Fibroblast of skin of scalp (primary cell): ENCODE measurements at regions not wholly inside any gene's neighbourhood (a gene's known extent, or its start where the extent isn't known, plus 50 kb on each side); places are given as distances from the start of the nearest gene placed in this dataset.
"Not testable (repeated sequence)": the region's sequence is repeated elsewhere in the genome, so short reads cannot be mapped to it uniquely, and the experiment has no call there.

ENCODE experiments used
- DNase-seq: peaks from one replicate; pipeline ENCODE4 v3.0.0-alpha.2; 2013

DNA sequence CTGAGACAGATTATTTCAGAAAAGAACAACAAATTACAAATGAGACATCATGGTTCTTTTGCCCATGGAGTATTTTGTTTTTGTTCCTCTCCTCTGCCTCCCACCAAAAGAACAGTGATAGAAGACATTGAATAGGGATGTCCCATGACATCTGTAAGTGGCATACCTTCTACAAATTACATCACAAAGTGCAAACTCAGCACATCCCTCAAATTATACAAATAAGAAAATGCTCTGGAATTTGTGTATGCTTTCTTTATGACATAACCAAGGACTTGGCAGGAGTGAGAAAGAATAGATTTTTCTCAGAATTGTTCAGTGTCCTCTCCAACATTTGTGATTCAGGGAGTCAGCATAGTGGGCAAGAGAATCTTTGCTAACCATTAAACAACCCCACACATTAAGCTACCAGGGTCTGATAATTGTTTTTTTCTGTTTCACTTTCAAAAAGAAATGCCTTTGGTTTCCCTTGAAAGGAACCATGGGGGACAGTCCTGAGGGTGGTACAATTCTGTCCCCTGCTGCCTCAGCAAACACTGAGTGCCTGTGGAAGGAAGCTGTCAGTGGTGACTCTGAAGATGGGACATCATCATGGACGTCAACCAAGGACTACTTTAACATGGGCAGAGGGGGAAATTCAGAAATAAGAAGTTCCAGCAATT lies 430.3 kb downstream of the AASDHPPT start:
- peak; percentile 4 for DNase-seq

DNA sequence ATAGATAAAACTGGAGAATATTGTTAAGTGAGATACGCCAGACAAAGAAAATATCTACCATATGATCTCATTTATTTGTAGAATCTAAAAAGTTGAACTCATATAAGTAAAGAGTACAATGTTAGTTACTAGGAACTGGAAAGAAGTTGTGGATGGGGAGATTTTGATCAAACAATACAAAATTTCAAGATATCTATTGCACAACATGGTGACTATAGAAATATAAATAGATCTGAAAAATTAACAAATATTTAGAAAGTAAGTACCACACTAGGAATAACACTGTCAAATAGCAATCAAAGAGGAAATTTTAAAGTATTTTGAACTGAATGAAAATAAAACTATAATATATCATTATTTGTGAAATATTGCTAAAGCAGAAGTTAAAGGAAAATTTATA lies 437.2 kb downstream of the AASDHPPT start:
- DNase-seq = no peak

DNA sequence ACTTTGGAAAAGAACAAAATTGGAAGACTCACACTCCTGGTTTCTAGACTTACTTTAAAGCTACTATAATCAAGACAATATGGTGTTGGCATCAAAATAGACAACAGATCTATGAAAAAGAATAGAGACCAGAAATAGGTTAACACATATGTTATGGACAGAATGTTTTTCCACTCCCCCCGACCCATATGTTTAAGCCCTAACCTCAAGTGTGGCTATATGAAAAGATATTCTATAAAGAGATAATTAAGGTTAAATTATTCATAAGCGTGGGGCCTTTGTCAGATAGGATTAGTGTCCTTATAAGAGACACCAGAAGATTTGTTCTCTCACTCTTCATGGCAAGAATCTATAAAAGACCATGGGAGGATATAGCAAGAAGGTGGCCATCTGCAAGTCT lies 440.0 kb downstream of the AASDHPPT start:
- DNase-seq = no peak

DNA sequence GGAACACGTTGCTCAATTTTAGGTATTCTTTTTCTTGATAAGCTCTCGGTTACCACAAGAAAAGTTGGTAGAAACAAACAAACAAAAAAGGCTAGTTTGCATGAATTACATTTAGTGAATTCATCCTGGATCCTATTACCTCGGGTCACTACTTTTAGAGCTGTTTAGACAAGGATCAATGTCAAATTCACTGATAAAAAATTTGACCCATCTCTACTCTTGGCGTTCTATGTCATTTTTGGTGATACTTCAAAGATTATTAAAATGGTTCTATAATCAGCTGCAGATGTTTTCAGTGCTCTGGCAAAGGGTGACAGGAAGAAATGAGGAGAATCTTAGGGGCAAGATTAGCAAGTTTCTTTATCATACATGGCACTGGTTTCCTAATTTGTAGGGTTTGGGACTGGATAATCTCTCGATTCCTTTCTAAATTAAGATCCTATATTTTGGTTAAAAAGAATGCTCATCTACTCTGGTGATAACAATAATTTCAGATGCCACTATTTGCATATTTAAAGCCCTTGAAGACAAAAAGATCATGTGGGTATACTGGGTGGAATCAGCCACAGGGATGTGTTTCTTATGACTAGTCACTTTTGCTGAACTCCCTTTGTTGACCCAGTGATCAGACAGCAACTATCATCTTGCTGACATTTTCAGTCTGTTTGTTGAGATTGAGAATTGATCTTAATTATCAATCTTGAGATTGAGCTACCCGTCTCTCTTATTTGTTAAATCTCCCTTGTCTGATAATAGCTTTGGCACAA lies 442.9 kb downstream of the AASDHPPT start:
- DNase-seq = no peak

DNA sequence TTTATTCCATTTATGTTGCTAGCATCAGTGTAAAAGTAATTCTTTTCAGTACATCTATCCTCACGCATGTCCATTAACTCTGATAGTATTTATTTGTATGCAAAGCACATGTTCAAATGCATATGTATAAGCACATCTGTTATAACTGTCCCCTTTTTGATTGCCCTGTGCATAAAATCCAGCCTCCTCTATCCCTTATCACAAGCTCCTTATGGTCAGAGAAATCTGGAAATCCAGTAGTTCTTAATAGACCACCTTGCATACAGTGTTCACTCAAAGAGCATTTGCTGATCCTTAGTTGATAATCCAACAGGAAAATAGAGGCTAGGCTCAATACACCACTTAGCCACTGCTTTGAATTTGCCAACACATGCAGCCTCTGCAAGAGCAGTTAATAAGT lies 443.5 kb downstream of the AASDHPPT start:
- no peak for DNase-seq

DNA sequence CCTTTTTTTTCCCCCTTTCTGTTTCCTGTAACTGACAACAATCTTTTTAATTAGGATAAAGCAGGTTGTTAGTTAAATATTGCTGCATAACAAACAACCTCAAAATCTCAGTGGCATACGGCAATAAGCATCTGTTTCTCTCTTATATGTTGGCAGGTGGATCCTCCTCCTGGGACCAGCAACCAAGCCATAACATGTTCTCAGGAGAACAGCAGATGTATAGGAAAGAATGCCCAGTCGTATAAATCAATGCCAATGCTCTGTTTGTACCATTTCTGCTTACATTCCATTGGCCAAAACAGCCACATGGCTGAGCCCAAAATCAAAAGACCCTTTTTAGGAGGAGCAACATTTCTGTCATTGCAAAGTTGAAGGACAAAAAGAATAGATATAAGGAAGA lies 445.7 kb downstream of the AASDHPPT start:
- no peak for DNase-seq

DNA sequence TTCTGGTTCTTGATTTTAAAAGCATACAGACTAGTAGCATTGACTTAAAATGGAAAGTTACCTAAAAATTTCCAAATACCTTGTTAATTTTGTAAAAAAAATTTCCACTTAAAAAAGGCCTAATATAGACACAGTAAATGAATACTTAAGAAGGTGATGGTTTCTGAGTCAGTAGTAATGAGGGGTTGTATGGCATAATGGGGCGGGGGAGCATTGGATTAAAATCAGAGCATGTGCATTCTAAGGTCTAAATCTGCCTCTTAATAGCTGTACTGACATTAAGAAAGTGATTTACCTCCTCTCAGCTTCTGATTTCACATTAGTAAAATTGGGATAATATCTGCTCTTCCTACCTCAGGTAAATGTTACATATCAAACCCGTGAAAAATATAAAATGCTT lies 446.5 kb downstream of the AASDHPPT start:
- DNase-seq = no peak

DNA sequence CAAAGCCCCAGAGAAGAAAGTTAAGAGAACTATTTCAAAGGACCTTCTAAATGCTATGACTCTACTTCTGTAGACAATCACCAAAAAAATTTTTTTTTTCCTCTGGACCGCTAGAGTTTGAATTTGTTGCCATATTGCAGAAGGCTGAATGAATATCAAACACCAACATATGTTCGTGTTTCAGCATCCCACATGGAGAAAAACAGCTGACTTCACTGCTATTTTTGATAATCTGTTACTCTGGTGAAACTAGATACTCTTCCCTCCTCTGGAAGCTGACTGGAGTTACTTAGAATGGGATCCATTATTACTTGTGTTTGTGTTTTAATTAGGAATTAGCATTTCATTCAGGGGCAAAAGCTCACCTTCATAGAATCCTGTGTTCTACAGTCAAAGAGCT lies 447.0 kb downstream of the AASDHPPT start:
- DNase-seq = no peak

DNA sequence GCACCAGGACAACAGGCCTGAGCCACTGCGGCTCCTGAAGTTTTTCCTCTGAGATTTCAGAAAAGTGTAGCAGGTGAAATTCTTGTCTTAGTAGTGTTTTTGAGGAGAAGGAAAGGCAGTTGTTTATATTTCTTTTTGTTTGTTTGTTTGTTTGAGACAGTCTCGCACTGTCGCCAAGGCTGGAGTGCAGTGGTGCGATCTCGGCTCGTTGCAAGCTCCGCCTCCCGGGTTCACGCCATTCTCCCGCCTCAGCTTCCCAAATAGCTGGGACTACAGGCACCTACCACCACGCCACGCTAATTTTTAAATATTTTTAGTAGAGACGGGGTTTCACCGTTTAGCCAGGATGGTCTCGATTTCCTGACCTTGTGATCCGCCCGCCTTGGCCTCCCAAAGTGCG lies 454.2 kb downstream of the AASDHPPT start:
- not testable (repeated sequence) for DNase-seq

DNA sequence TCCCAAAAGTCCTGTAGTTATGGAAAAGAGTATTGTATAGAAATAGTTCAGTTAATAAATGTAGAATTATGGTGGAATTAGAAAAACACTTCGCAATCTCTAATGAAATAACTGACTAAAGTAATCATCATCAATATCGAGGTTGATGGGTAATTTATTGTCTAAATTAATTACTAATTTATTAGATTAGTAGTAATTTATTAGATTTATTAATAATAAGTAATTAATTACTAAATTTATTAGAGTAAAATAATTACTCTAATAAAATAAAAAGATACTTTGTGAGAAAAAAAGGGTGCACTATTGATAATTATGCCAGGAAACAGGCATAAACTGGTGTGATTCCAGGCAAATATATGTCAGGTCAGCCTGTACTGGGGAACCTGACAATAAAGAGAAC lies 455.6 kb downstream of the AASDHPPT start:
- no peak for DNase-seq

DNA sequence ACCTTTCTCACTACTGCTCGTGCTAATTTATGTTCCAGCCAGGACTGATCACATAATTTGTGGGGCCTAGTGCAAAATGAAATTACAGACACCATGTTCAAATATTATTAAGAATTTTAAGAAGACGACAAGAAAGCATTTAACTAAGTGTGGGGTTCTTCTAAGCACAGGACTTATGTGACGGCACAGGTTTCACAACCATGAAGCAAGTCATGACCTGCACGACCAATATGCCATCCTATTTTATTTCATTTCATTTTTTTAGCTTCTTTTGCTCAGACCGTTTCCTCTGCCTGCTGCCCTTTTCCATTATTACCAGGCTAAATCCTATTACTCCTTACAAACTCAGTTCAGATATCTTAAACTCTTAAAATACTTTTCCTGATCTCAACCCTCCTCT lies 462.5 kb downstream of the AASDHPPT start:
- no peak for DNase-seq

DNA sequence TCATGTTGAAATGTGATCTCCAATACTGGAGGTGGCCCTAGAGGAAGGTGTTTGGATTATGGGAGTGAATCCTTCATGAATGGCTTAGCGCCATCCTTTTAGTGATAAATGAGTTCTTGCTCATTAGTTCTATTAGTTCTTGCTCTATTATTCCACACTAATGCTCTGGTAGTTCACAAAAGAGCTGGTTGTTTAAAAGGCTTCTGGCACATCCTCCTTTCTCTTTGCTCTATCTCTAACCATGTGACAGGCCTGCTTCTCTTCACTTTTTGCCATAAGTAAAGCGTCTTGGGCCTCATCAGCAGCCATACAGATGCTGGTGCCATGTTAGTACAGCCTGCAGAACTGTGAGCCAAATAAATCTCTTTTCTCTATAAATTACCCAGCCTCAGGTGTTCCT lies 469.9 kb downstream of the GUCY1A2 start:
- DNase-seq = no peak

DNA sequence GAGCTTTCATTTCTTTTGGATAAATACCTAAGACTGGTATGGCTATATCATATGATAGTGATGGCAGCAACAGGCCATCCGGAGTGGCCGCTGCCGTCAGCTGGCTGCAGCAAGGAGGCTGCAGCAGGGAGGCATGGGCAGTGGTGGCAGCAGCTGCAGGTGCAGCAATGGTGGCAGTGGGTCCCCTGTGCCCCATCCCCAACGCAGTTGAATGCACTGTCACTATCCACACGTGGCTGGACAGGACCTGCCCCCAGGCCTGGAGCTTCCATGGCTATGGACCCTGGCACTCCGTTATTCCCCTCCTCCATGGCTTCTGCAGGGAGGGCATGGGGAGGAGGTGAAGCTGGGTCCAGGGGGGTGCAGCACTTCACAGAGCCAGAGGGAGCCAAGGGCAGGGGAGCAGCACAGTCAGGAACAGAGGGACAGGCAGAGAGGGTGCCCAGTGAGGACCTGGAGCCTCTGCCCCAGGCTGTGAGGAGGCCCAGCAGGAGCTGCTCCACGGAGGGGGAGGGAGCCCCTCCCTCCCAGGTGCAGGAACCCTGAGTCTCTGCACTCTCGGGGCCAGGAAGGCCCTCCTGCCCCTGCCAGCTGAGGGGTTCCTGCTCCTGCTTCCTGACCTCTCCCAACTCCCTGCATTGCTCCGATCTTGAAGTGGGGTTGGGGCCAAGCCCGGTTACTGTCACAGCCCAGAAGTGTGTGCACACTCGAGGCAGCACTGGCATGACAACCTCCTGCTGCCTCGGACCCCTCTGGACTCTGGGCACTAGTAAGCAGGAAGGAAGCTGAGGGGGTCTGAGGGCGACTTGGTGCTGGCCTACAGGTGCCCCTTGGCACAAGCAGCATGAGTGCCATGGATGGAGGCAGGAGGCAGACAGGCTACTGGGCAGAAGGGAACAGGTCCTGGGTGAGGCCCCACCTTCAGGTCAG lies 466.3 kb downstream of the GUCY1A2 start:
- no peak for DNase-seq

DNA sequence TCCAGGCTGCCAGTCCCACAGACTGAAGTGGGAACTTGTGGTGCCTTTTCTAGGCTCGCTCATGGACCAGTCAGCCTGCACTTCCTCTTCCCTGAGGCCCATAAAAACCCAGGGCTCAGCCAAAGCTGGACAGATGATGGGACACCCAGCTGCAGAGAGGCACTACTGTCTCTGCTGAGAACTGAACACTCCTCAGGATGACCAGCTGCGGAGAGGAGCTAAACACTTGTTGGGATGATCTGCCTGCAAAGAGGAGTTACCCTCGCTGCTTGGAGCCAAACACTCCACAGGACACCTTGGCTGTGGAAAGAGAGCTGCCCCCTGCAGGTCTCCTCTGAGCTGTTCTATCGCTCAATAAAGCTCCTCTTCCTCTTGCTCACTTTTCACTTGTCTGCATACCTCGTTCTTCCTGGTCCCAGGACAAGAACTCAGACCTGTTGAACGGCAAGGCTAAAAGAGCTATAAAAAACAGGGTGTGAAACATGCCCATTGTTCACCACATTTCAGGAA lies 465.5 kb downstream of the GUCY1A2 start:
- no peak for DNase-seq

DNA sequence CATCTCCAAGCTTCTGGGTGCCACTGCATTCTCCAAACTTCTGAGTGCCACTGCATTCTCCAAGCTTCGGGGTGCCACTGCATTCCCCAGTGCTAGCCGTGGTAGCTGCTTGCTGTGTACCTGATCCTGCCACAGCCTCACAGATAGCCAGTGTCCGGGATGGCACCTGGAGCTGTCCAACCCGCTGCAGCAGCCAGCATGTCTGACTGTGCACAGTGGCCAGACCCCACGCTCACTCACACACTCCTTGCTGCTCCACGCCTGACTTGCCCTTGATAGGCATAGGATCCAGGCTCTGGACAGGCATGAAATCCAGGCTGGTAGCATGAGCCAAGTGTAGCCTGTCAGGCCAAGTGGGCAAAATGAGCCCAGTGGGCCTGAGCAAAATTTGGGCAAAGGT lies 465.0 kb downstream of the GUCY1A2 start:
- DNase-seq = no peak

DNA sequence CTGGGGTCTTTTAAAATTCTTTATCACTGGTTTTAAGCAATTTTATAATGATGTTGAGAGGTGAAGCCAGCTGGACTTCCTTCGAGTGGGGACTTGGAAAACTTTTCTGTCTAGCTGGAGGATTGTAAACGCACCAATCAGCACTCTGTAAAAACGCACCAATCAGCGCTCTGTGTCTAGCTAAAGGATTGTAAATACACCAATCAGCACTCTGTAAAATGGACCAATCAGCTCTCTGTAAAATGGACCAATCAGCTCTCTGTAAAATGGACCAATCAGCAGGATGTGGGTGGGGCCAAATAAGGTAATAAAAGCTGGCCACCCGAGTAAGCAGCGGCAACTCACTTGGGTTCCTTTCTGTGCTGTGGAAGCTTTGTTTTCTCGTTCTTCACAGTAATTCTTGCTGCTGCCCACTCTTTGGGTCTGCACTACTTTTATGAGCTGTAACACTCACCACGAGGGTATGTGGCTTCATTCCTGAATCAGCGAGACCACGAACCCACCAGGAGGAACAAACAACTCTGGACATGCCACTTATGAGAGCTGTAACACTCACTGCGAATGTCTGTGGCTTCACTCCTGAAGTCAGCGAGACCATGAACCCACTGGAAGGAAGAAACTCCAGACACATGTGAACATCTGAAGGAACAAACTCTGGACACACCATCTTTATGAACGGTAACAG lies 462.6 kb downstream of the GUCY1A2 start:
- DNase-seq = not testable (repeated sequence)

DNA sequence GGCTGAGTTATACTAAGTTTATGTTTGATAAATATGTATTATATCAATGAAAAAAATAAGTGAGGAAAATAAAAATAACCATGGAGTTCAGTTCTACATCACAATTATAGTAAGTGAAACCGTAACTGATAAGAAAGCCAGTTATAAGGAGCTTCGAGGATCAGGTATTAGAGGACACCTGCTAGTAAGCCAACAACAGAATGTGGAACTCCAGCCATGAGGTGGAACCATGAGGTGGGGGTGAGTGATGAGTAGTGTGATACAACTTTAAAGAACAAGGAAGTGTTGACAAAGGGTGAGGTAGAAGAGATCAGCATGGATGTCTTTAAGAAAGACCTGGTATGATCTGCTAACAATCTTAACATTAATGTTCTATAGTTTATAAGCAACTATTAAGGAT lies 452.9 kb downstream of the GUCY1A2 start:
- no peak for DNase-seq

DNA sequence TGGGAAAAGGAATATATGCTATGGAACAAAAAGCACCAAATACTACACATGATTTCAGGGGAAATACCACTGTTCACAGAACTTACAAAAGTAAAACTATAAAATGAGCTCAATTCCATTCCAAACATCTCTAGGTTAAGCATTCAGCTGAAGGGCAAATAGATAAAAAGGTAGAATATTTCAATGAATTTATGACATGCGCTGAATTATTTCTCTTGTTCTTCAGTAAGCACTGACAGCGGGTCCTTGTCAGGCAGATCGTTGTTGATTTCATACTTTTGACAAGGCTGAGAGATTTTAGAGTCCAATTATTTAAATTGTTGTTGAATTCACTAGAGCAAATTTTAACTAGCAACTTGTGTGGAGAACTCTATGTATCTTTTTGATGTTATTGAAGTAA lies 449.6 kb downstream of the GUCY1A2 start:
- DNase-seq = no peak

DNA sequence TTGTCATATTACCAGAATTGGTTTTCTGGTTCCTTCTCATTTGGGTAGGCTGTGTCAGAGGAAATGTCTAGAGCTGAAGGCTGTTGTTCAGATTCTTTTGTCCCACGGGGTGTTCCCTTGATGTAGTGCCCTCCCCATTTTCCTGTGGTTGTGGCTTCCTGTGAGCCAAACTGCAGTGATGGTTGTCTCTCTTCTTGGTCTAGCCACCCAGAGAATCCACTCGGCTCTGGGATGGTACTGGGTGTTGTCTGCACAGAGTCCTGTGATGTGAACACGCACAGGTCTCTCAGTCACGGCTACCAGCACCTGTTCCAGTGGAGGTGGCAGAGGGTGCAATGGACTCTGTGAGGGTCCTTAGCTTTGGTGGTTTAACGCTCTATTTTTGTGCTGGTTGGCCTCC lies 440.9 kb downstream of the GUCY1A2 start:
- DNase-seq = not testable (repeated sequence)

DNA sequence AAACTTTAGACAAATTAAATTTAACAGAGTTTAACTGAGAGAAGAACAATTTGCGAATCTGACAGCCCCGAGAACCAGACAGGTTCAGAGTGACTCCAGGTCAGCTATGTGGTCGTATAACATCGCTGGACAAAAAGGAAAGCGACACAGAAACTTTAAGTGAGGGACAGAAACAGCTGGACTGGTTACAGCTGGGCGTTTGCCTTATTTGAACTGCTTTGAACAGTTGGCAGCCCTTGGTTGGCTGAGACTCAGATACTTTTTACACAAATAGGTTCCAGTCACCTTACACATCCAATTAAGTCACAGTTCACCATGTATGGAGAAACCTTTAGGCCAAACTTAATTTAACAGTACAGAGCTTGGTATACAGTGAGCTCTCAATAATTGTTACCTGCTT lies 436.9 kb downstream of the GUCY1A2 start:
- DNase-seq = no peak

DNA sequence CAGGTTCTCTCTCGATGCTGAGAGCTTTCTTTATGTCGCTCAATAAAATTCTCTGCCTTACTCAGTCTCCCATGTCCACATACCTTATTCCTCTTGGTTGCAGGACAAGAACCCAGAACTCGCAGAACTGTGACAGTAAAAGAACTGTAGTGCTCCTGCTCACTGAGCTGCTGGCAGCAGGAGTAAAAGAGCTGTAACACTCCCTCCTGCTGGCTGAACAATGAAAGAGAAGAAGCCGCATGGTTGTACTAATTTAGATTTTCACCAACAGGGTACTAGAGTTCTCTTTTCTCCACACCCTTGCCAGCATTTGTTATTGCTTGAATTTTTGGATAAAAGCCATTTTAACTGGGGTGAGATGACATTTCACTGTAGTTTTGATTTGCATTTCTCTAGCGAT lies 433.2 kb downstream of the GUCY1A2 start:
- DNase-seq = peak; percentile 62

DNA sequence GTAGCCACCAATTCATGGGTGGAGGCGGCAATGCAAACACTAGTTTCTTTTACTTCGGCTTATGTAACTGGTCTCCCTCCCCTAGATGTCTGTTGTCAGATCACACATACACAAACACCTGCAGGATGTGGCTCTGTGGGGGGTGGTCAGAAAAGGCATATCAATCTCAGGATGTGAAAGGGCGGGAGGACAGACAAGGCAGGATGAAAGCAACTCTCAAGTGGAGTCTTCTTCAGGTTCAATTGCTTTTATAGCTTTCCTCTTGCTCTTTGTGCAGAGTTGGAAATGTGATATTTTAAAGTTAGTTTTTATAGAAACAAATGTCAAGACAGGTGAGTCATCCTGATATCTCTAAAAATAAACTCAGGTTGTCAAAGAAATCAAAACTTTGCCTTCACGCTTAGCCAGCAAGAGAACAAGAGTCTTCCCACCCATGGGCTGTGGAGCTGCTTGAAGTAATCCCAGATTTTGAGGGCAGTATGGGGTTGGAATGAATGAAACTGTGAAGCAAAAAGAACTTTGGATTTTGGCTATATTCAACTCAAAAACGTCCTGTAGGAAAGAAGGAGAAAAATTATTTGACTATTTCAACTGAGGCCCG lies 423.4 kb downstream of the GUCY1A2 start:
- DNase-seq = no peak
